Activated B cell treated with CpG ODN at 0.5 μM for 24 hours (primary cell): ENCODE measurements at regions not wholly inside any gene's neighbourhood (a gene's known extent, or its start where the extent isn't known, plus 50 kb on each side); places are given as distances from the start of the nearest gene placed in this dataset.

Experiments used
- ATAC-seq: fragments of 200-7000 bp; cut with Tn5 transposase; one replicate; pipeline ENCODE4 v1.10.0; 2021; ENCODE audit warnings: low read depth, mild to moderate bottlenecking, moderate library complexity
- CTCF ChIA-PET: fragments of 350-600 bp; sonication (Branson Sonifier 250); formaldehyde crosslinking; loops from one replicate; lab custom pipeline; 2021; ENCODE audit warnings: antibody characterized with exemption; lab: Charles Lee
- POLR2A ChIA-PET: fragments of 350-600 bp; sonication (Branson Sonifier 250); formaldehyde crosslinking; loops from one replicate; lab custom pipeline; 2021; ENCODE audit warnings: antibody characterized with exemption; lab: Charles Lee
- DNase-seq: peaks from one replicate; pipeline ENCODE4 v3.0.0; 2022
- H3K27ac Mint-ChIP-seq: one replicate; pipeline ENCODE4 v1.8.0; 2020; ENCODE audit warnings: mixed read lengths
- H3K27me3 Mint-ChIP-seq: one replicate; pipeline ENCODE4 v1.8.0; 2021; ENCODE audit warnings: mixed read lengths
- H3K36me3 Mint-ChIP-seq: one replicate; pipeline ENCODE4 v1.8.0; 2021; ENCODE audit warnings: low read depth, mixed read lengths
- H3K4me1 Mint-ChIP-seq: one replicate; pipeline ENCODE4 v1.8.0; 2021; ENCODE audit warnings: mixed read lengths
- H3K4me3 Mint-ChIP-seq: one replicate; pipeline ENCODE4 v1.8.0; 2020; ENCODE audit warnings: mild to moderate bottlenecking, mixed read lengths
- H3K9me3 Mint-ChIP-seq: one replicate; pipeline ENCODE4 v1.8.0; 2020; ENCODE audit warnings: mixed read lengths
- intact Hi-C: fragments of 100-400 bp; cut with micrococcal nuclease; formaldehyde crosslinking; loops from one replicate; pipeline ENCODE4 v1.15.1; 2024
- TF ChIP-seq, protein P1 (sequence below): fragments of 200-600 bp; IDR thresholded peaks from one replicate; pipeline ENCODE4 v1.8.0; 2022; ENCODE audit warnings: antibody characterized with exemption, mild to moderate bottlenecking

- no peak overlapping the region for H3K4me3 Mint-ChIP-seq
- no peaks in the 10 kb centered on the region for H3K4me1 Mint-ChIP-seq
- peaks cover 2% of the 10 kb centered on the region for H3K9me3 Mint-ChIP-seq
- ATAC-seq (no peak), DNase-seq (no peak)
- H3K27ac Mint-ChIP-seq: no peak overlapping the region
- no peaks in the 10 kb centered on the region for H3K36me3 Mint-ChIP-seq
- TF ChIP-seq, protein P1, sequence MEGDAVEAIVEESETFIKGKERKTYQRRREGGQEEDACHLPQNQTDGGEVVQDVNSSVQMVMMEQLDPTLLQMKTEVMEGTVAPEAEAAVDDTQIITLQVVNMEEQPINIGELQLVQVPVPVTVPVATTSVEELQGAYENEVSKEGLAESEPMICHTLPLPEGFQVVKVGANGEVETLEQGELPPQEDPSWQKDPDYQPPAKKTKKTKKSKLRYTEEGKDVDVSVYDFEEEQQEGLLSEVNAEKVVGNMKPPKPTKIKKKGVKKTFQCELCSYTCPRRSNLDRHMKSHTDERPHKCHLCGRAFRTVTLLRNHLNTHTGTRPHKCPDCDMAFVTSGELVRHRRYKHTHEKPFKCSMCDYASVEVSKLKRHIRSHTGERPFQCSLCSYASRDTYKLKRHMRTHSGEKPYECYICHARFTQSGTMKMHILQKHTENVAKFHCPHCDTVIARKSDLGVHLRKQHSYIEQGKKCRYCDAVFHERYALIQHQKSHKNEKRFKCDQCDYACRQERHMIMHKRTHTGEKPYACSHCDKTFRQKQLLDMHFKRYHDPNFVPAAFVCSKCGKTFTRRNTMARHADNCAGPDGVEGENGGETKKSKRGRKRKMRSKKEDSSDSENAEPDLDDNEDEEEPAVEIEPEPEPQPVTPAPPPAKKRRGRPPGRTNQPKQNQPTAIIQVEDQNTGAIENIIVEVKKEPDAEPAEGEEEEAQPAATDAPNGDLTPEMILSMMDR: no peak
- ChIA-PET CTCF (interaction anchor here (0.6 kb wide), 1 partner anchor 184 kb away, joined by 4 read pairs; no protein-coding TSS in a partner anchor), POLR2A (no interaction called here)
- intact Hi-C loops: no loop called here
- H3K27me3 Mint-ChIP-seq: peaks cover 8% of the 10 kb centered on the region
These were observed 140.1 kb upstream of the IL12A start for GRCh38 chr3:159848348-159849118.

DNA sequence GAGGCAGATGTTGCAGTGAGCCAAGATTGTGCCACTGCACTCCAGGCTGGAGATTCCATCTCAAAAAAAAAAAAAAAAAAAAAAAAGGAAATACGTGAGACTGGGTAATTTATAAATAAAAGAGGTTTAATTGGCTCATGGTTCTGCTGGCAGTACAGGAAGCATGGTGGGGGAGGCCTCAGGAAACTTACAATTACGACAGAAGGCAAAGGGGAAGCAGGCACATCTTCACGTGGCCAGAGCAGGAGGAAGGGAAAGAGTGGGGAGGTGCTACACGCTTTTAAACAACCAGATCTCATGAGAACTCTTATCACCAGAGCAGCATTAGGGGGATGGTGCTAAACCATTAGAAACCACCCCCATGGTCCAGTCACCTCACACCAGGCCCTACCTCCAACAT lies 138.2 kb upstream of the IL12A start:
- POLR2A ChIA-PET: interaction anchor here (0.7 kb wide), 1 partner anchor 144 kb away, joined by 3 read pairs; no protein-coding TSS in a partner anchor
- intact Hi-C loops: no loop called here
- peaks cover 10% of the 10 kb centered on the region for H3K27me3 Mint-ChIP-seq
- no peak overlapping the region for H3K4me3 Mint-ChIP-seq
- DNase-seq: no peak
- TF ChIP-seq, protein P1: no peak
- peaks cover 2% of the 10 kb centered on the region for H3K9me3 Mint-ChIP-seq
- no peak overlapping the region for H3K27ac Mint-ChIP-seq
- CTCF ChIA-PET: no interaction called here
- no peaks in the 10 kb centered on the region for H3K4me1 Mint-ChIP-seq
- no peaks in the 10 kb centered on the region for H3K36me3 Mint-ChIP-seq
- no peak for ATAC-seq

DNA sequence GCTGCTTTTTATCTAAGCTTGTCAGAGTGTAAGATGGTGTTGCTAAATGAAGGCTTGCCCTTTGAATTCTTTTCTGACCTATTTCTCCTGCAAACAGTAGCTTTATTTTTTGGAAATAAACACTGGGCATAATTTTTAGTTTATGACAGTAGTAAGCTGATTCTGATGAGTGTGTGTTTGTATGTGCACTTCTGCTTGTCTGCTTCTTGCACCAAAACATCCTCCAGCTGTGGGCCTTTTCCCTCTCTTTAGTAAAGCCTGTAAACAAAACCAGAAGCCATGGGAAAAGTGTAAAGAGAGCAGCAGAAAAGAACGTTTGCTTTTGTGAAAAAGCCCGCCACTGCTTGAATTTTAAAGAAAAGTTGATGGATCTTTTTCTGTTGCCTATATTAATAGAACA lies 136.4 kb upstream of the IL12A start:
- ChIA-PET CTCF (no interaction called here), POLR2A (no interaction called here)
- Mint-ChIP-seq H3K4me3 (no peak overlapping the region), H3K9me3 (peaks cover 2% of the 10 kb centered on the region), H3K36me3 (no peaks in the 10 kb centered on the region), H3K27me3 (peaks cover 10% of the 10 kb centered on the region), H3K4me1 (peaks cover 10% of the 10 kb centered on the region), H3K27ac (no peak overlapping the region)
- DNase-seq (no peak), ATAC-seq (no peak)
- intact Hi-C loops: no loop called here
- TF ChIP-seq, protein P1: no peak

GRCh38 chr3:159852821-159853505 lies 135.7 kb upstream of the IL12A start:
- Mint-ChIP-seq H3K27ac (no peak overlapping the region), H3K4me3 (no peak overlapping the region), H3K27me3 (peaks cover 10% of the 10 kb centered on the region), H3K36me3 (no peaks in the 10 kb centered on the region), H3K9me3 (peaks cover 2% of the 10 kb centered on the region), H3K4me1 (peaks cover 11% of the 10 kb centered on the region)
- TF ChIP-seq, protein P1: no peak
- DNase-seq: no peak
- CTCF ChIA-PET: no interaction called here
- intact Hi-C loops: no loop called here
- no peak for ATAC-seq
- POLR2A ChIA-PET: no interaction called here

- CTCF ChIA-PET: interaction anchor here (0.6 kb wide), 1 partner anchor 25 kb away, joined by 3 read pairs; no protein-coding TSS in a partner anchor
- Mint-ChIP-seq H3K4me1 (peaks cover 11% of the 10 kb centered on the region), H3K4me3 (no peak overlapping the region), H3K27ac (no peak overlapping the region), H3K9me3 (peaks cover 2% of the 10 kb centered on the region), H3K27me3 (peaks cover 10% of the 10 kb centered on the region), H3K36me3 (no peaks in the 10 kb centered on the region)
- ATAC-seq (no peak), DNase-seq (no peak)
- POLR2A ChIA-PET: no interaction called here
- intact Hi-C loops: no loop called here
- TF ChIP-seq, protein P1: no peak
These were observed 135.2 kb upstream of the IL12A start for GRCh38 chr3:159853506-159853864.
